Heart left ventricle (tissue), 13 donors: ENCODE measurements at regions not wholly inside any gene's neighbourhood (a gene's known extent, or its start where the extent isn't known, plus 50 kb on each side); places are given as distances from the start of the nearest gene placed in this dataset.
"Not testable (repeated sequence)": the region's sequence is repeated elsewhere in the genome, so short reads cannot be mapped to it uniquely, and the experiment has no call there.

Experiments
- POLR2A ChIP-seq, 2 donors: fragments of 450-650 bp; IDR thresholded peaks; one replicate each; pipeline ENCODE4 v1.6.1; 2017; ENCODE audit warnings: antibody characterized with exemption in 2 of 2, mild to moderate bottlenecking in 2 of 2, moderate library complexity in 2 of 2
- TF ChIP-seq, protein P1 (sequence below), 12 donors: fragments of 200-600 bp; sonication (generic) in 4 of 12; IDR thresholded peaks; one replicate each; pipeline versions ENCODE4 v1.5.0 to v1.8.0; 2018 to 2022; ENCODE audit warnings: antibody characterized with exemption in 12 of 12, mild to moderate bottlenecking in 5 of 12
- donor health status: ischemic (EF 13 %, LVEDD 7.1; RV severe dilation, severe dysfunction).
- donor health status: DM: no; HTN: yes; CAD: no.
- donor health status: DM: no; HTN: no; CAD: no.
- donor health status: ischemic (EF 25% LVEDD 6.9; RV normal size, moderate dysfunction).
- donor health status: ischemic (EF 25% LVEDD 5.7; RV mildly dilated, moderate dysfunction).
- donor health status: ischemic (EF 35%, LVEDD 5.7; RV mildly dilated, moderate dysfunction).
- donor health status: nonischemic (EF 11% LVEDD 7.7; RV severe dilation, severe dysfunction).
- donor health status: DM: yes; HTN: yes; CAD: no.
- donor health status: PGD.
- donor health status: ischemic (EF 29% LVEDD 5.4; RV normal size, mild dysfunction).
- donor health status: nonischemic (EF 23%, LVEDD 6.1; RV moderate dilation, normal function).

DNA sequence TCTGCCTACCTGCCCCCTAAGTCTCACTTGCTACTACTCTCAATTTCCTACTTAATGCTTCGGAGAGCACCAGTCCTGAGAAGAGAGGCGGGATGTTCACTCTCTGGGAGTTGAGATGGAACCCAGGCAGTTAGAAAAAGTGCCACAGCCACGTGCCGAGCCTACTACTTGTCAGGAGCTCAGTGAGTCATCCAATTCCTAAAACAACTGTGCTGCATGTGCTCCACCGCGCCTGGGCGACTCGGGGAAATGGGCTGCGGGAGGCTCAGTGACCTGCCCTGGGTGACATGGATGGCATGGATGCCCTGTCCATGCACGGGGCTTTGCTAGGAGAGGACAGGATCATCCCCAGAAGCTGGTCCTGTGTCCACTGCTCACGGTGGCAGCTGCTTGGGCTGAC lies 2884.2 kb downstream of the RPIA start:
- TF ChIP-seq, protein P1, sequence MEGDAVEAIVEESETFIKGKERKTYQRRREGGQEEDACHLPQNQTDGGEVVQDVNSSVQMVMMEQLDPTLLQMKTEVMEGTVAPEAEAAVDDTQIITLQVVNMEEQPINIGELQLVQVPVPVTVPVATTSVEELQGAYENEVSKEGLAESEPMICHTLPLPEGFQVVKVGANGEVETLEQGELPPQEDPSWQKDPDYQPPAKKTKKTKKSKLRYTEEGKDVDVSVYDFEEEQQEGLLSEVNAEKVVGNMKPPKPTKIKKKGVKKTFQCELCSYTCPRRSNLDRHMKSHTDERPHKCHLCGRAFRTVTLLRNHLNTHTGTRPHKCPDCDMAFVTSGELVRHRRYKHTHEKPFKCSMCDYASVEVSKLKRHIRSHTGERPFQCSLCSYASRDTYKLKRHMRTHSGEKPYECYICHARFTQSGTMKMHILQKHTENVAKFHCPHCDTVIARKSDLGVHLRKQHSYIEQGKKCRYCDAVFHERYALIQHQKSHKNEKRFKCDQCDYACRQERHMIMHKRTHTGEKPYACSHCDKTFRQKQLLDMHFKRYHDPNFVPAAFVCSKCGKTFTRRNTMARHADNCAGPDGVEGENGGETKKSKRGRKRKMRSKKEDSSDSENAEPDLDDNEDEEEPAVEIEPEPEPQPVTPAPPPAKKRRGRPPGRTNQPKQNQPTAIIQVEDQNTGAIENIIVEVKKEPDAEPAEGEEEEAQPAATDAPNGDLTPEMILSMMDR (IDR thresholded peaks at IDR 0.05), result not testable (repeated sequence)
- TF ChIP-seq POLR2A (IDR thresholded peaks at IDR 0.05), result not testable (repeated sequence)
